CD4-positive, alpha-beta T cell treated with Interleukin-12 subunit alpha and Interleukin-12 subunit beta, for 1 hour (primary cell): ENCODE measurements at regions not wholly inside any gene's neighbourhood (a gene's known extent, or its start where the extent isn't known, plus 50 kb on each side); places are given as distances from the start of the nearest gene placed in this dataset.
"Not testable (repeated sequence)": the region's sequence is repeated elsewhere in the genome, so short reads cannot be mapped to it uniquely, and the experiment has no call there.

ENCODE experiments used
- DNase-seq: peaks from one replicate; pipeline ENCODE4 v3.0.0-alpha.2; 2020

GRCh38 chr3:140871022-140871421 is 70.6 kb upstream of the SLC25A36 start:
- no peak for DNase-seq

GRCh38 chr3:140872165-140872564 is 69.5 kb upstream of the SLC25A36 start:
- DNase-seq, result not testable (repeated sequence)

- no peak for DNase-seq
These were observed 58.1 kb upstream of the SLC25A36 start for GRCh38 chr3:140883428-140884040.

GRCh38 chr3:140885697-140886096 is 55.9 kb upstream of the SLC25A36 start:
- DNase-seq, result not testable (repeated sequence)
